HG03575 (cell line): ENCODE measurements at regions not wholly inside any gene's neighbourhood (a gene's known extent, or its start where the extent isn't known, plus 50 kb on each side); places are given as distances from the start of the nearest gene placed in this dataset.

Source experiments
- ATAC-seq: cut with Tn5 transposase; IDR thresholded peaks from one replicate; pipeline ENCODE4 v1.9.1; 2021; ENCODE audit not compliant: unreplicated experiment, insufficient number of reproducible peaks, low FRiP score; ENCODE audit errors: extremely low read depth

- no peak for ATAC-seq
Observed at GRCh38 chr13:44273216-44273615, 100.4 kb upstream of the SERP2 start.

- no peak for ATAC-seq
Observed at GRCh38 chr13:44273991-44274770, 99.4 kb upstream of the SERP2 start.

GRCh38 chr13:44274771-44275205 lies 98.8 kb upstream of the SERP2 start:
- no peak for ATAC-seq

- ATAC-seq: no peak
Observed at GRCh38 chr13:44275381-44275780, 98.2 kb upstream of the SERP2 start.

GRCh38 chr13:44276061-44276460 lies 97.6 kb upstream of the SERP2 start:
- no peak for ATAC-seq

GRCh38 chr13:44277459-44277858 lies 96.2 kb upstream of the SERP2 start:
- no peak for ATAC-seq

GRCh38 chr13:44278166-44278565 lies 95.5 kb upstream of the SERP2 start:
- ATAC-seq: no peak

- ATAC-seq: no peak
Observed at GRCh38 chr13:44280456-44280855, 93.2 kb upstream of the SERP2 start.

- ATAC-seq: no peak
Observed at GRCh38 chr13:44281252-44282000, 92.2 kb upstream of the SERP2 start.

GRCh38 chr13:44283600-44283999 lies 90.0 kb upstream of the SERP2 start:
- ATAC-seq: no peak

- ATAC-seq: no peak
Observed at GRCh38 chr13:44287958-44288357, 85.7 kb upstream of the SERP2 start.

GRCh38 chr13:44292545-44292944 lies 81.1 kb upstream of the SERP2 start:
- no peak for ATAC-seq

GRCh38 chr13:44293374-44293773 lies 80.2 kb upstream of the SERP2 start:
- no peak for ATAC-seq

- ATAC-seq: no peak
Observed at GRCh38 chr13:44293908-44294735, 79.5 kb upstream of the SERP2 start.

- ATAC-seq: no peak
Observed at GRCh38 chr13:44294876-44295275, 78.7 kb upstream of the SERP2 start.

GRCh38 chr13:44296856-44297255 lies 76.8 kb upstream of the SERP2 start:
- ATAC-seq: no peak

GRCh38 chr13:44298314-44298713 lies 75.3 kb upstream of the SERP2 start:
- ATAC-seq: no peak

GRCh38 chr13:44299152-44299943 lies 74.3 kb upstream of the SERP2 start:
- no peak for ATAC-seq
